Fibroblast of skin of right quadriceps (primary cell): ENCODE measurements at regions not wholly inside any gene's neighbourhood (a gene's known extent, or its start where the extent isn't known, plus 50 kb on each side); places are given as distances from the start of the nearest gene placed in this dataset.
"Not testable (repeated sequence)": the region's sequence is repeated elsewhere in the genome, so short reads cannot be mapped to it uniquely, and the experiment has no call there.

Experiments used
- DNase-seq: peaks from one replicate; pipeline ENCODE4 v3.0.0-alpha.2; 2013

GRCh38 chr18:73516056-73516455 is 631.6 kb downstream of the FBXO15 start:
- not testable (repeated sequence) for DNase-seq

- DNase-seq, result no peak
Measured at GRCh38 chr18:73514449-73514848, 633.2 kb downstream of the FBXO15 start.

GRCh38 chr18:73511771-73512503 is 635.7 kb downstream of the FBXO15 start:
- DNase-seq, result peak; percentile 17

GRCh38 chr18:73509460-73509859 is 638.2 kb downstream of the FBXO15 start:
- peak; percentile 51 for DNase-seq

GRCh38 chr18:73503326-73503725 is 635.5 kb upstream of the NETO1 start:
- DNase-seq, result no peak

GRCh38 chr18:73487966-73488365 is 620.2 kb upstream of the NETO1 start:
- peak; percentile 59 for DNase-seq

- DNase-seq, result no peak
Measured at GRCh38 chr18:73485166-73485565, 617.4 kb upstream of the NETO1 start.

GRCh38 chr18:73482901-73483300 is 615.1 kb upstream of the NETO1 start:
- no peak for DNase-seq

GRCh38 chr18:73479477-73479876 is 611.7 kb upstream of the NETO1 start:
- peak; percentile 69 for DNase-seq

- no peak for DNase-seq
Measured at GRCh38 chr18:73478191-73478590, 610.4 kb upstream of the NETO1 start.

GRCh38 chr18:73476031-73476430 is 608.2 kb upstream of the NETO1 start:
- DNase-seq, result no peak

GRCh38 chr18:73462092-73462491 is 594.3 kb upstream of the NETO1 start:
- DNase-seq, result peak; percentile 72

- DNase-seq, result peak; percentile 40
Measured at GRCh38 chr18:73461780-73462059, 593.9 kb upstream of the NETO1 start.

GRCh38 chr18:73461038-73461779 is 593.4 kb upstream of the NETO1 start:
- DNase-seq, result no peak

- peak; percentile 40 for DNase-seq
Measured at GRCh38 chr18:73458186-73458964, 590.6 kb upstream of the NETO1 start.

- no peak for DNase-seq
Measured at GRCh38 chr18:73456643-73457042, 588.9 kb upstream of the NETO1 start.

GRCh38 chr18:73452866-73453265 is 585.1 kb upstream of the NETO1 start:
- DNase-seq, result no peak

GRCh38 chr18:73446502-73446901 is 578.7 kb upstream of the NETO1 start:
- no peak for DNase-seq

- DNase-seq, result no peak
Measured at GRCh38 chr18:73431620-73432019, 563.8 kb upstream of the NETO1 start.

- no peak for DNase-seq
Measured at GRCh38 chr18:73421010-73421409, 553.2 kb upstream of the NETO1 start.

GRCh38 chr18:73419531-73419930 is 551.7 kb upstream of the NETO1 start:
- DNase-seq, result no peak

- no peak for DNase-seq
Measured at GRCh38 chr18:73414598-73414997, 546.8 kb upstream of the NETO1 start.

GRCh38 chr18:73414069-73414468 is 546.3 kb upstream of the NETO1 start:
- no peak for DNase-seq

- DNase-seq, result no peak
Measured at GRCh38 chr18:73409242-73409641, 541.5 kb upstream of the NETO1 start.
